ENCODE measurements at regions not wholly inside any gene's neighbourhood (a gene's known extent, or its start where the extent isn't known, plus 50 kb on each side); places are given as distances from the start of the nearest gene placed in this dataset.

DNA sequence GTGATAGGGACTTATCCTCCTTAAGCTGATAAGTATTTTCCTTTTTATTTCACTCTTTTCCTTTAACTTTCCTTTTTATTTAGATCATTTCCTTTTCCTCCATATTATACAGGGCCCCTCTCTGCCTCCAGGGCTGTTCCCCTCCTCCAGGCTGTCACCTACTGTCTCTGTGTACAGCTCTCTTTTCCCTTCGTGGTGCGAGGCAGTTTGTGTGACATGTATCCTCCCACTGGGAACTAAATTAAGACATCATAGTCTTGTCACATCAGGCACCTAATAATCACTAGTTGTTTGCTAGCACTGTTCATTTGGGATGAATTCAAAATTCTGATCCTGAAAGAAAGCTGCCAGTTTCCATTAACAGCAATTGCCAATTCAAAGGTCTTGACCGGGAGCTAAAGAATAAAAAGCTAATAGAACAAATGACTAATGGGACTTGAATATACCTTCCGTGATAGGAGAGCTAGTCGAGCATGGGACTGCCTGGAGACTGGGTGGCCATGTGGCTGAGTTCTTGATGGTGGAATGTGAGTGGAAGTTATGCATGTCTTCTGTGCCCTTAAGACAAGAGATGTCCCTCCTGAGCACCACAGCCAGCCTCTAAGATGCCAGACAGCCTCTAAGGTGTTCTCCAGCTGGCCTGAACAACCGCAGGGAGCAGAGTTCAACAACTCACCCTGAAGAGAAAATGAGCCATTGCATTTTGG is 77.7 kb upstream of the LRRC55 start:
- peak; percentile 25 for DNase-seq

DNA sequence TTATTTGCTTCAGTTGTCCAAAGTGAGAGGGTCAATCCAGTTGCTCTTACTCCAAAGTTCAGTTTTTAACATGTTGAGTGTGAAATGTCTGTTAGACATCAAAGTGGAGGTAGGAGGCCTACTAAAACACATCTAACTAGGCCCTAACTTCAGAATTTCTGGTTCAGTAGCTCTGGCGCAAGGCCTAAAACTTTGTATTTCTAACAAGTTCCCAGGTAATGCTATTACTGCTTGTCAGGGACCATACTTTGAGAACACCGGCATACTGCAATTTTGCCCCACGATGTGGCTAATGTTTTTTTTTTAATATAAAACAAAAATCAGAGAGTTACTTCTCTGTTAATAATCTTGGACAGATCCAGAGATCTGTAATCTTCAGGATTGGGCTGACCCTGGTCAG is 72.4 kb upstream of the LRRC55 start:
- no peak for DNase-seq

DNA sequence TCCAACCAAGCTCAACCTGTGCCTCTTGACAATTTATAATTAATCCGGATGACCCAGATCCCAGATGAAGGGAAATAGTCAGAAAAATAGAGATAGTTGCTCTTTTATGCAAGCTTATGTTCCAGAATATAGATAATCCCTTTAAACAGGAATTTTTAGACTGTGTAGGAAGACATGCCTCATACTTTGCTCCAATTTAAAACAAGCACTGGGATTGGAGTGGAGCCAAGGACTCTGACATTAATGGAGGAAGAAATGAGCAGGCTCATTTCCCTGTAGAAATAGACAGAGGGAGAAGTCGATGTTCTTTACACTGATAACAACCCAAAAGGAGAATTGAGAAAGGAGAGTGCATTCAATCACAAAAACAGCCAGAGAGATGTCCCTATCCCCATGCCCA is 70.1 kb upstream of the LRRC55 start:
- DNase-seq = peak; percentile 19

DNA sequence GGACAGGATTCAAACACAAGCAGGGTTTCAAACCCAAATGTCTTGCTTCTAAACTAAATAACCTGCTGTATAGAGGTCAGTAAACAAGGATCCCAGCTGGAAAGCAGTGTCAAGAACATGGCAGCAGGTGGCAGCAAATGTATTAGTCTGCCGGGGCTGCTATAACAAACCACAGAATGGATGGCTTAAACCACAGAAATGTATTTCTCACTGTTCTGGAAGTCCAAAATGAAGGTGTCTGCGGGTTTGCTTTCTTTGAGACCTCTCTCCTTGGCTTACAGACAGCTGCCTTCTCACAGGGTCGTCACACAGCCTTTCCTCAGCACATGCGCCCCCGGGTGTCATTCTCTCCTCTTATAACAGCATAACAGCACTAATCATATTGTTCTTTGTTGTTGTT is 65.1 kb upstream of the LRRC55 start:
- peak; percentile 44 for DNase-seq

DNA sequence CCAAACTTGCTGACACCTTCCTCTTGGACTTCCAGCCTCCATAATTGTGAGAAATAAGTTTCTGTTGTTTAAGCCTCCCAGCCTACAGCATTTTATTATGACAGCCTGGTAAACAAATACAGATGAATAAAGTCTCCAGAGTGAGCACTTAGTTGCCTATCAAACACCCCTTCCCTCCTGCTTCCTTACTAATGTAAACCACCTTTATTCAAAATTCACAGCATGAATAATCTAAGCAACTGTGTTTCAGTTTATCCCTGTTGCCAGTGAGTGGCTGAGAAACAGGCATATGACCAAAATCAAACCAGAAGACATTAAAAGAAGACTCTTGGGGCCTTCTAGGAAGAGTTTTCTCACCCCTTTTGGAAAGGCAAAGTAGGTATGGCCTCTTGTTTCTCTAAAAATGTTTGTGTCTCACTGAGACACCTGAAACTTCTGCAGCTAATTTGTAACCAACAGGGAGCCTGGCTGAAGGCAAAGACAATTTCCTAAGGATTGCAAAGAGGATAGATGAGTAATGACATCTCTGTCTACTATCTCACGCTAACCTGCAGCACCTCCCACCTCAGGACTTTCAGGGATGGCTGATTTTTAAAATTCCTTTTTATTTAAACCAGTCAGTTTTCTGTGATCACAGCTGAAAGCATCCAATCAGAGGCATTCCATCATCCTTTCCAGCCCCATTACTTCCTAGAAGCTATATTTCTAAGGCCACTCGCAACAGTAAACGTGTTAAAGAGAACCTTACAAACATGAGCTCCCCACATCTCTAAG is 61.4 kb upstream of the LRRC55 start:
- no peak for DNase-seq

DNA sequence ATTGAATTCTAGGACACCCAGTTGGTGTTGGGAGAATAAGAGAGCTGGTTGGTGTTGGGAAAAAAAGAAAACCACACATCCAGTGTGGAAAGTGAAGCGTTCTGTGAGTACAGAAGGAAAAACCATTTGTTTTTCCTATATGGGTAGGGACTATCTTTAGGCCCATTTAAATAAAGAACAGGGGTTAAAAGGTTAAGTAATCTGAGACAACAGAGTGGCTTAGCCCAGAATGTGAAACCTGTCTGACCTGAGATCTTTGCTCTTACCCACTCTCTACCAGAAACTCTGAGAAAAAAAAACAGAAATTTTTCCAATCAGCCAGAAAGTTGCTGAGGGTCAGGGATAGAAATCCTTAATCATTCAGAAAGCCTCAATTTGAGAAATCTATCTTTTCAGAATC is 59.8 kb upstream of the LRRC55 start:
- DNase-seq = no peak

DNA sequence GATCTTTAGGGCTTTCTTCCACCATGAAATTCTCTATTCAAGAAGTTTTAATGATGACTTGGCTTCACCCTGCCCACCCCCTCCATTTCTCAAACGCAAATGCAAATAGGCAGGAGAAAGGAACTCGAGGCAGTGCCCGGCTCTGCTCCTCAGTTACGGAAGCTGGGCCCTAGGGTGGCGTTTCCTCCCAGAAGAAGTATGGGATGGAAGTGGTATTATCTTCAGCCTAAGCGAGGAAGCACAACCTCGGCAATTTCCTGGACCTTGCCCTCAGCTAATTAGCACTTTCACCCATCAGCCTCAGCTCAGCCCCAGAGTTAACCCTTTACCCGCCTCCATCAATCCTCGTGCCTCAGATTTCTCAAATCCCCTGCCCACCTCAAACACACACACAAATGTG is 58.2 kb upstream of the LRRC55 start:
- DNase-seq = no peak

DNA sequence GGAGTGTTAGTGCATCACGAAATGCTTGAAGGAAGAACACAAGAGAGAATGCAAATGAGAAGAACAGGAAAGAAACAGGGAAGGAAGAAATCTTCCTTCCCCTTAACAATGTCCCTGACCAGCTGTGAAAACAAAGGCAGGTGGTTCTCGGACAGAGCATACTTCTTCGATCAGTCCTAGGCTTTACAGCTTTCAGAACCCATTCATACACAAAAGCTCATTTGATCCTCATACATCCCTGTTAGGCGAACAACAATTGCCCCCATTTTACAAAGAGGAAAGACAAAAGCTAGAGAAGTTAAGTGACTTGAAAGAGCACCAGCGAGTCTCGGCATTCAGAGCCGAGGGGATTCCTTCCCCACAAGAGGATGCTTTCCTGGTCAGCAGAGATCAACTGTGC is 57.2 kb upstream of the LRRC55 start:
- DNase-seq = no peak

DNA sequence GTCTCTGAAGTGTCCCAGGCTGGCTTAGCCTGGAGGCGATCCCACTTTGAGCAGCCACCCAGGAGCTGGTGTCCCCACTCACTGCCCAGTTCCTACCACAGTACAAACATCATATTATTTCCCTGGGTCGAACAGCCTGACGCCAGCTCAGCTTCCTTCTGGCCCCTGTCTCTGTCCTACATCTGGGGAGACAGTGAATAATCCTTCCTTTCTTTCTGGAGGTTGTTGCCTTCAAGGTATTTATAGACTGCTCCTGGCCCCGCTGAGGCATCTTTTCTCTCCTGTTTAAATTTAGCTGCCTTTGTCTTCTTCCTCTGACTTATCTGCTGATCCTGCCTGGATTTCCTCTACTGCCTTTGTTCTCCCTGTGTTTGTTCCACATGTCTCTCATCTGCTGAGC is 56.8 kb upstream of the LRRC55 start:
- DNase-seq = no peak

DNA sequence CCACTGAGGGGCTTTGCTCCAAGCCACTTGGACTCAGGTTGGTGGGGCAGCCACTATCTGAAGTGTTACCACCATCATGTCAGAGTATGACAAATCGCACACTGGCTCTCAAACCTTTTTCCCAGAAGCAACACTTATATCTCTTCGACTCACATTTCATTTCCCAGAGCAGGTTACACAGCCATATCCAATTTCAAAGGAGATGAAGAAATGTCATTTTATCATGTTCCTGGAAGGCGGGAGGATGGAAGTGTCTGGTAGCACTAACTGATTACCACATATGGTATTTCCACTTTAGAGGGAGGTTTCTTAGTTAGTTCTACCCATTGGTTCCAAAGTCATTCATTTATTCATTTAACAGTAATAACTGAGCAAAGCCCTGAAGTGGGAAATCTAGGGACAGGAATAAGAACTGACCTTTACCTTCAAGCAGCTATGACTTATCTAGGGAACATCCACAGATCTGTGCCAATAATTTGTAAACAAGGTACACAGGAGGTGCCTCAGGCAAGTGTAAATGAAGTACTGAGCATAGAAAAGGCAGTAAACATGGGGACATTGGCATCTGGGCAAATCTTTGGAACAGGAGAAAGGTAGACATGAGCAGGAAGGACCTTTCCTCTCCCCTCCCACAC is 54.9 kb upstream of the LRRC55 start:
- no peak for DNase-seq

DNA sequence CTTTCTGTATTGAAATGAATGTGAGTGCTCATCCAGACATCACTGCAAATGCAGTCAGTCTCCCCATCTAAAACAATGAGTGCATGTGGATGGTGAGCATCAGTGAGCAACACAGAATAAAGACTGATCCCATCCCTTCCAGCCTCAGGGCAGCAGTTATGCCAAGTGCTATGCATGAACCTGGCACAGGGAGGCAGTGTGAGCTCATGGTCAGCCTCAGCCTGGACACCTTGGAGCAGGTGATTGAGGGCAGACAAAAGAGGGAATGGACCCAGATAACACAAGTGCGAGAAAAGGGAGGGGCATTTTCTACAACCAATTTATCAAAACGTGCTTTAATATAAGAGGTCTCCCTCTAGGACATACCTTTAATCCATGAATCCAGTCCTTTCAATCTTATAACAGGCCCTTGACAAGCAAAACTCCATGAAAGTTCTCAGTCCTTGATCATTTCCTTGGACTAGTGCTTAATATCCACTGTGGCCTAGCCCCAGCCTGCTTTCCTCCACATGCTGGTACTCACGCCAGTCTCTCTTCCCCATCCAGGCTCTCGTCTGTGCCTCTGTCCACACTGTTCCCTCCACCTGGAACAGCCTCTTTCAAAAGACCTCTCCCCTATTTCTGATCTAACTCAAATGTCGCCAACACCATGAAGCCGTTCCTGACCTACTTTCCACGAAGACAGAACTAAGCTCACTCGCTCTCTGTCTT is 50.5 kb upstream of the LRRC55 start:
- peak; percentile 66 for DNase-seq

All from eye (tissue), 1 donor.